CD4-positive, alpha-beta T cell treated with Interferon gamma for 1 hour (primary cell): ENCODE measurements at regions not wholly inside any gene's neighbourhood (a gene's known extent, or its start where the extent isn't known, plus 50 kb on each side); places are given as distances from the start of the nearest gene placed in this dataset.
"Not testable (repeated sequence)": the region's sequence is repeated elsewhere in the genome, so short reads cannot be mapped to it uniquely, and the experiment has no call there.

Source experiments
- DNase-seq: peaks from one replicate; pipeline ENCODE4 v3.0.0-alpha.2; 2020

DNA sequence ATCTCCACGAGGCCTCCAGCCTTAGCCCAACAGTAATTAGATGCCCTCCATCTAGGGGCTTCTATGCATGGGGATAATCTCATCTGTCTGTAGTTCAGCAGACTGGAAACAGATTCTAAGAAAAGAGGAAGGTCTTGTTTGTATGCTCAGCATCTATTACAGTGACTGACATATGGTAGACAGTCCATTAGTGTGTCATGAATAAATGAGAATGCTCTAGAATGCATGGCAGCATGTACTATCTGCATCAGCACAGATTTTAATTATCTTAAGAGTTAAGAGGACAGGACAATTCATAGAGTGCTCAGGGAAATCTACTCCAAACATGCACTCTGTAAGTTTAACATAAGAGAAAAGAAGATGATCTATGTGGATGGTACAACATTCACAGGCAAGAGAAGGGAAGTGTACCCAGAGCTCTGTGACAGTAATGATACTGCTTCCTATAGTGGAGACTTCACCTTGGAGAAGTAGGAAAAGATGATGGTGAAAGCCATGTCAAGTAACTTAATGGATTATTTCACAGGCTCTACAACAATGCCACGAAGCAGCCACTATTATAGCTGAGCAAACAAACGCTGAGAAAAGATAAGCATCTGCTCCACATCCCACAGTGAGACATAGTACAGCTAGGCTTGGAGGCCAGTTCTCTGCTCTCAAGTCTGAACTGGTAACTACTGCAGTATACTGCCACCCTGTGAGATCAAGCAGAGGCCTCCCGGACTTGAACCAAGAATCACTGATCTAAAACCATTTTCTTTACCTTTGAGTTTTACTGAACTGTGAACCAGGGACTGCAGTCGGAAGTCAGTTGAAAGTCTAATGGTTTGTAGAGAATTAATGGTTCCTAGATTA is 309.2 kb upstream of the SPTLC3 start:
- DNase-seq: no peak

DNA sequence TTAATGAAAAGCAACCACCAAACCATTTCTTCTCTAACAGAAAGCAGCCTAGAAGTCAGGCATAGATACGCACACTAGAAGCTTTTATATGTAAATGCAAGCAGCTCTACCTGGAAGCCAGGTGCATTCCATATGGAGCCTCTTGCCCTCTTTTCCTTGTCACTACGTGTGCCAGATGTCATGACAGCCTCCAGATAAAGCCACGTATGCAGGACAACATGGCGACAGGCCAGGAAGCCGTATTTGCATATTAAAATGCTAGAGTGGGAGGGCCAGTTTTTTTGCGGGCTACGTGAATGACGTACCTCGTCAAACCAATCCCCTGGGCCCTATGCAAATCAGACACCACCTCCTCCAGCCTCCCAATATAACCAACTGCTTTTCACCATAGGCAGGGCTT is 308.1 kb upstream of the SPTLC3 start:
- no peak for DNase-seq

DNA sequence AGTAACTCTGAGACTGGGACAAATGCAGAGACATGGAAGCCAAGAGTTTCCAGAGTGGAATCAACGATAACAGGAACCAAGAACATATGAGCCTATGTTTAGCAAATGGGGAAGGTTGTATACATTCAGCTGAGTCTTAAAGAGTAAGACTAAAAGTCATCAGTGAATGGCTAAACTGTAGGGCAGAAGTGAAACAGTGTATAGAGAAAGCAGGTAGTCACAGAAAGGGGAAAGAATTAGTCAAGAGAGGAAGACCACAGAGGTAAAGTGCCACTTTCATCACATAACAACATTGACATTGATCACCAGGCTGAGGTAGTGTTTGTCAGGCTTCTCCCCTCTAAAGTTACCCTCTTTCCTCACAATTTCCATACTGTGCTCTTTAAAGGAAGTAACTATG is 306.5 kb upstream of the SPTLC3 start:
- DNase-seq: no peak

DNA sequence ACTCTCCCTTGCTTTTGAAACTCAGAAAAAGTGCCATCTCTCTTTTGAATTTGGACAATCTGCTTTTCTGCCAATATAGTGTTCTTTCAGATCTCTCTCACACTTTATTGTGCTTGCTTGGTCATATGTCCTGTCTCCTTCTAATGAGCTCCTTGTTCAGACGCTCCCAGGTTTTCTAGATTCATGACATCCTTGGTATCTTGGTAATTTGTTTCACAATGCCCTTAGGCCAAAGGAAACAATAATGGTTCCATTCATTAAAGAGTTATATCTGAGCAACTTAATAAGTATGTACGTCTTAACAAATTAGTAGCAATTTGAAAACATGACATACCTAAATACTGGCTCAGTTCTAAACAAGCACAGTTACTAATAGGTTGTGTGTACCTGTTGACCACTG is 293.4 kb upstream of the SPTLC3 start:
- no peak for DNase-seq

DNA sequence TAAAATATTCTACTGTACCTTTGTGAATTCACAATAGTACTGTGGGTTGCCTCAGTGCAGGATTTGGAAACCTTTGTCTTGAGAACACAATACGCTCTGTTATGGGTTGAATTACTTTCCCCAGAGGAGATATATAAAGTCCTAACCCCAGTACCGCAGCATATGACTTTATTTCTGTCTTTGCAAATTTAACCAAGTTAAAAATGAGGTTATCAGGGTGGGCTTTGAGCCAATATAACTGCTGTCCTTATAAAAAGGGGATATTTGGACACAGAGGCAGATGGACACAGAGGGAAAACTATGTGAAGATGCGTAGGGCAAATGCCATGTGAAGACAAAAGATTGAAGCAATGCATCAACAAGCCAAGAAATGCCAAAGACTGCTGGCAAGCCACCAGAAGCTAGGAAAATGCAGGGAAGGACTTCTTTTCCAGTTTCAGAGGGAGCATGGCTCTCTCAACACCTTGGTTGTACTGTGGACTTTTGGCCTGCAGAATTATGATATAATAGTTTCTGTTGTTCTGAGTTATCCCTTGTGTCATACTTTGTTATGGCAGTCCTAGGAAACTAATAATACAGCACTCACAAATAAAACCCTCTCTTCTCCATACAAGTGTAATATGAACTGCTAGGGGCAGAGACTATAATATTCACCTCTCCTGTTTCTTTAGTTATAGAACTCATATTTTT is 292.6 kb upstream of the SPTLC3 start:
- no peak for DNase-seq

DNA sequence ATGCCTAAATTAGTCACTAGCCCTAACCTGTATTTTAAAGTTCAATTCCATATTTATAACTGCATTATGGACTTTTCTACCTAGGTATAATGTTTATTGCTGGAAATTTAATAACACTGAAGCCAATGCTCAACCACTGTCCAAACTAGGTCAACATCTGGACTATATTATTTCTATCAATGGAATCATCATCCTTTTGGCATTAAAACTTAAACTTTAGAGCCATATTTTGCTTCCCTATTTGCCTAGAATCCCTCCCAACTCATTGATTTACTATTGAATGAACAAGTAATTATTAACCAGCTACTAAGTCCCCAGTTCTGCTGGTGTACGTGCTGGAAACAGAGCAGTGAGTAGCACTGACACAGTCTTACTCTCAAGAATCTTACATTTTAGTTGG is 291.7 kb upstream of the SPTLC3 start:
- DNase-seq: no peak

DNA sequence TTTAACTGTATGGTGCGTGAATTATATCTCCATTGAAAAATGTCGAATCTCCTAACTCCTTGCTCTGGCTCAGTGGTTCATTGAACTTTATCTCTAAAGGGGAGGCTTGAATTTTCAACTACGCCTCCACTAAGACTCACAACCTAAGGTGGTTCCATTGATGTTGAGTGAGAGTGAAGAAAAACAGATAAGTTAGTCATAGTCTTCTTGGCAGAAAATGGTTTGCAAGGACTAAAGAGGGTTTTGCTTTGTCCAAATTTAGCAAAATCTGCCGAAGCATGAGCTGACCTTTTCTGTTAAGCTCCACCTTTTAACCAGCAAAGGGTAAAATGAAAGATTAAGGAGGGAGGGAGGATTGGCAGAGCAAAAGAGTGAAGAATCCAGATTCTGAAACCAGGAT is 290.2 kb upstream of the SPTLC3 start:
- no peak for DNase-seq

DNA sequence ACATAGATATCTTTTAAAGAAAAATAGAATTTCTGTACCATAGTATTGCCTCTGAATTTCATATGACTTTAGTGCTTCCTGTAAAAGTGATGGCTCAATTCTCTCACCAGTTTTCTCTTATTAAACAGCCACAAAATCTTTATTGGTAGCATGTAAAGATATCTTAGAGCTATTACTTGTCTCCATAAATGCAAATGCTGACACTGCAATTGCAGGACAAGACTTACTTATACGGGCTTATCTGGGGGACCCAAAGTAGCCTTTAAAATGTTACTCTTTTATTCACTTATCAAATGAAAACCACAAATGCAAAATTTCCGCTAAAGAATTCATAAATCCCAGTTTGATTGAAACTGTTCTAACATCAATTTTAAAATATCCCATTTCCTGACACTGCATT is 287.1 kb upstream of the SPTLC3 start:
- no peak for DNase-seq

DNA sequence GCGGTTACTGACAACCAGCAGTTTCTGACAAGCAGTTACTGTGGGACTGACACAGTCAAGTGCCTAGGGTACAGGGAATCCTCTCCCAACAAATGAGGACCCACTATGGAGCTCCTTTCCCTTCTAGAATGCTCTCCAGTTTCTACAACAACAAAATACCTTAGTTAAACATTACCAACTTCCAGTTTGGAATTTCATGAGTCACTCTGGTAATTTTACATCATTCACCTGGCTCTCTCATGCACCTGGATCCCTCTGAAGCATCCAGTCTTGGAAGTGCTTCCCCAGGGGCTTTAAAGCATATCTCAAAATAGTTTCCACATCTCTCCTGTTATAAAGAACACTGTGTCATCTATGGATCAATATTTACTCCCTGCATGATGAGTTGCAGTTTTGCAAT is 286.7 kb upstream of the SPTLC3 start:
- no peak for DNase-seq

DNA sequence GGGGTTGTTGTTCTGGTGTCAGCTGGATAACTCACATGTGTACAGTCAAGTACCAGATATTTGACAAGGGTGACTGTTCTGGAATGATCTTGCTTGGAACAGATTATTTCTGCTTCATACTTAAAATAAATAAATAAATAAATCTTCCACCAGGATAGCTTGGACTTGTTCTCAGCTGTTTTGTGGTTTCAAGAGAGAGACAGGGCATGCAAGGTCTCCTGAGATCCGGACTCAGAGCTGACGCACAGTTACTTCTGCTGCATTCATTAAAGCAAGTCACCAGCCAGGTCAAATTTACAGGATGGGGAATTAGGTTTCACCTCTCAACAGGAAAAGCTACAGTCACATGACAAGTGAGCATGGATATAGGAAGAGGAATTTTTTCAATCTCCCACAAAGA is 285.0 kb upstream of the SPTLC3 start:
- no peak for DNase-seq

DNA sequence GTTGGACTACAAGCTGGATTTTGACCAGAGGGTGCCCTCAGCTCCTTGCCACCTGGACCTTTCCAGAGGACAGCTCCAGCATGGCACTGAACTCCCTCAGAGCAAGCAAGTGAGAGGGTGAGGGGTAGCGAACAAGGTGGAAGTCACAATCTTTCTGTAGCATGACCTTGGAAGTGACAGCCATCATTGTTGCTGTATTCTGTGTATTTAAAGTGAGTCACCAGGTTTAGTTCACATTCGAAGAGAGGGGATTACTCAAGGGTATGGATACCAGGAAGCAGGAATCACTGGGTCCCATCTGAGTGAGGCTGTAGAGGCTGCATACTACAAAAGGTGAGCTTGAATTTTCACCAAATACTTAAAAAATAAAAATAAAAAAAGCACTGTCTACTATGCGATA is 280.0 kb upstream of the SPTLC3 start:
- no peak for DNase-seq

DNA sequence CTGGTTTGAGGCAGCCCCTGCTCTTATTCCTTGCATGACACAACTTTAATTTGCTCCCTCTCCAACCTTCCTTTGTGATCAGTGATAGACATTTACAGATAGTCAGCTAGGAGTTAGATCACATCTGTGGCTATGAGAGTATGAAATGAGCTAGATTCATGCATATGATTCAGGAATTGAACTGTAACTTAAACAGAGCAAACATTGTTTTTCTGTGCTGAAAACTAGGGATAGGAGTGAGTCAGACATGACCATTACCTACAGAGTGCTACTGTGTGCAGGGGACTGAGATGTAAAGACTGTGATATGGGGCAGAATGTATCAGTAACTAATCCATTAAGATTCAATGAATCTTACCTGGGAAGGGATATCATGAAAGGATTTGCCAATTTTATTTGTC is 279.4 kb upstream of the SPTLC3 start:
- no peak for DNase-seq

DNA sequence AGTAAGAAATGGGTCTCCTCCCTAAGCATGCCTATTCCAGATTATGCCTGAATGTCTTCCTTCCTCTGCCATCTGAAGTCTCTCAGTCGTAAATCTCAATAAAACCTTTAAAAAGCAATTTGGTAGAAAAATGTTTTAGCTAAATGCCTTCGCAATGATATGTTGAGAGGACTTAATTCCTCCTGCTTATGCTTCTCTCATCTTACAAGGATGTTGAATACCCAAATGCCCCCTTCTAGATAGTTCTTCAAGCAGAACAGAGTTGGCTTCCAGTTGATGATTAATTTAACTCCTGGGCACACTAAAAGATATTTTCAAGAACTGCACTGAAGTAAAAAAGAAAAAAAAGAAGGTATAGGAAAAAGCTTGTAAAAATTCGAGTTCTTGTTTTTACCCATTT is 275.0 kb upstream of the SPTLC3 start:
- DNase-seq: no peak

DNA sequence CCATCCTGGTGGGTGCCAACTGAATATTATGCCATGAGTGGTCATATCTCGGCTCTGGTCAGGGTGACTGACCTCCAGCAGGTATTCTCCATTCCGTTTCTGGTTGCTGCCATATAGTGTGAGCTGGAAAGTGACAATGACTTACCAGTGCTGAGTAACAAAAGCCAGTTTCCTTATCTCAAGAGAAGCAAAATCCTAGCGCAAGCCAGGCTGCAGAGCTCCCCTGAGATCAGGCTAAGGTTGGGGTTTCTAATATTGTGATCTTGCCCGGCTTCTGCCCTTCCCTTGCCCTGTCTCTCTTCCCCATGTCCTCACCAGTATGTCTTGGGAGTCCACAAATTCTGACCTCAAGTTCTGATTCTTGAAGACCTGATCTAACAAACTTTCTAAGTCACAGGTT is 271.3 kb upstream of the SPTLC3 start:
- DNase-seq: no peak

DNA sequence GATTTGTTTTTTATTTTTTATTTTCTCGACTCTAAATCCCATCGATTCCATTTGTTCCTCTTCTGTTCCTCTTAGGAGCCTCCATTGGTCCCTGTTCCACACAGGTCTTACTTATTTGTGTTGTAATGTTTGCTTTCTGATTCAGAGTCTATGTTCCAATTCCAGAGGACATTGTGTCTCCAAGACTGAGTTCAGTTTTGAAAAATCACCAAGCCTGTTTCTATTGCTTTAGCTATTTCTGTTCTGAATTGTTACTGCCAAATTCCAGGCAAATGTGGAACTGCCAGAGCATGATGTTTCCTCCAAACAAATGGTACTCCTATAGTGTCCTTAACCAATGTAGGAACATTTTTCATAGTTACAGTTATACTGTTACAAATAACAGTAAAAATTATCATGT is 270.9 kb upstream of the SPTLC3 start:
- no peak for DNase-seq

DNA sequence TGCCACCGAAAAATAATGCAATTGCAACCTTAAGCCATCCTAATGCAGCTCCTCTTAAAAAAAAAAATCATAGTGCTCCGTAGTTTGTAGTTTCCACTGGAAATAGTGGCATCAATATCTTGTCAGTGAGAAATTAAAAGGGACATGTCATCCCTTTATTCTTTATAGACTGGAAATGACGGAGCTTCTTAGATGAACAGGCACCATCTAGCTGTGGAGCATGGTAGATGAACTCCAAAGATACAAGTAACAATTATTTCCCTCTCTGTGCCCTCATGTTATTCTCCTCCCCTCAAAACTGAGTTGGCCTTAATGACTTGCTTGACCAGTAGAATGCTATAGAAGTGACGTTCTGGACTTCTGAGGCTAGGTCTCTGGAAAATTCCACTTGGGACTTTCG is 268.1 kb upstream of the SPTLC3 start:
- no peak for DNase-seq

DNA sequence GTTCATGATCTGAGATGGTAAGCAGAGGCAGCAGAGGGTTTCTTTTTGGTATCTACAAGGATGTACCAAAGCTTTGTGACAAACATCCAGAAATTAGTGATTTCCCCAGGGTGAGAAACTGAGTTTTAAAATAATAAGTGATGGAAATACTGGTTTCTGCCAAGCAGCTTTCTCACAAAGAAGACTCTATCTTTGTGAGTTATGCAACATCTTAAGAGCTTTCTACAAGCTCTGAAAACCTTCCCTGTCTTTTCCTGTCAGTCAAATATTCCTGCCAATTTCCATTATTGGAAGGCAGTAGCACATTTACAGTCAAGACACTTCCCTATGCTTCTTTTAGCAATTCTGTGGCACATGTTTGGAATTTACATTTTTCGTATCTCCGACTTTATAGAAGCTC is 264.7 kb upstream of the SPTLC3 start:
- DNase-seq: no peak

DNA sequence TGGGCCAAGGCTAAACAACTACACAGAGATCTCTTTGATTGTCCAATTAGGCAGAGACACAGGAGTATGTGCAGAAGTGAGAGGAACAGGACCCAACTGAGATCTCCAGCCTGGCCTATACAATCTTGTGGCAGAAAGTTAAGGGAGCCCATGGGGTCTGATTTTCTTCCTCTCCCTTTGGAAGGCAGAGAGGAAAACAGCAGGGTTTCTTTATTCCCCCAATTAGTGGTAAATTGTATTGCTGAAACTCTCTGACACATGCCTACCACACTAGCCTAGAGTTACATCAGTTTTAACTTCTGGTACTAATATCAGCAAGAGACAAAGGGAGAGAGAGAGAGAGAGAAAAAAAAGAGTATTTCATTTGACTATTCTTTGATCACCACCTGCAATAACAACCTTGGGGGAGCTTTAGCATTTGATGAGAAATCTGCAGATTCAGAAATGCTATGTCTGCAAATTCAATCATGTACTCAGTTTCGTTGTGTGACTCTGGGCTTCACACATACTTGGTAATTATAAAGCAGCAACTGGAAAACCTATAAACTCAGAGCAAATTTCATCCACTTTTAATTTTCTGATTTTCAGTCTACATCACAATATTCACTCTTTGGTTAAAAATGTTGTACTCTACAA is 260.3 kb upstream of the SPTLC3 start:
- DNase-seq: no peak

DNA sequence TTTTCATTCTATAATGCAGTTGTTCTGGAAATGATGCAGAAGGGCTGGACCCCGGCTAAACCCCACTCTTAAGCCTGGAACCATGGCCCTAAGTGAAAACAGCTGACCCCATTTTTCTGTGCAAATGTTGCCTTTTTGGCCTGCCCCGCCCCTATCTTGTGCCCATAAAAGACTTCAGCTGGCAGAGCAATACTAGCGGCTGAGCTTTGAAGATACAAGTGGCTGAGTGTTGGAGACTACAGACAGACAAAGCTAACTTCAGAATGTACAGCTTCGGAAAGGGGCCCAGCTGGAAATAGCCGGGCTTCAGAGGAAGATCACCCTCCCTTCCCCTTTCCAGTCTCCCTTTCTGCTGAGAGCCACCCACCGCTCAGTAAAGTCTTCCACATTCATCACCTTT is 258.6 kb upstream of the SPTLC3 start:
- no peak for DNase-seq

DNA sequence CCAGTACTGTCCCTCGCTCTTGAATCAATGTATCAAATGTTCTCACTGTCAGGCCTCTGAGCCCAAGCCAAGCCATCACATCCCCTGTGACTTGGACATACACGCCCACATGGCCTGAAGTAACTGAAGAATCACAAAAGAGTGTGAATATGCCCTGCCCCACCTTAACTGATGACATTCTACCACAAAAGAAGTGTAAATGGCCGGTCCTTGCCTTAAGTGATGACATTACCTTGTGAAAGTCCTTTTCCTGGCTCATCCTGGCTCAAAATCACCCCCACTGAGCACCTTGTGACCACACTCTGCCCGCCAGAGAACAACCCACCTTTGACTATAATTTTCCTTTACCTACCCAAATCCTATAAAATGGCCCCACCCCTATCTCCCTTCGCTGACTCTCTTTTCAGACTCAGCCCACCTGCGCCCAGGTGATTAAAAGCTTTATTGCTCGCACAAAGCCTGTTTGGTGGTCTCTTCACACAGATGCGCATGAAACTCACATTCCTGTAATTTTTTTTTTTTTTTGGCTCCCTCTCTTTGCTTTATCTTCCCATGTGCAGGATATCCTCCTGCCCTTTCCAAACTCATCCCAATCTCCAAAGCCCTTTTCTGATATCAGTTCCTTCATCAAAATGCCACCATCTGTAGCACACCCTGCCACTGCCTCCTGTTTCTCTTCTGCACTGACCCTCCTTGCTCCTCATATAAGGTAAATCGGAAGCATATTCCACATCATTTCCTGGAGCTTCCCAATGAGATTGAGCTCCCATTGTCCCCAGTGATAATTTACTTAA is 255.7 kb upstream of the SPTLC3 start:
- not testable (repeated sequence) for DNase-seq

DNA sequence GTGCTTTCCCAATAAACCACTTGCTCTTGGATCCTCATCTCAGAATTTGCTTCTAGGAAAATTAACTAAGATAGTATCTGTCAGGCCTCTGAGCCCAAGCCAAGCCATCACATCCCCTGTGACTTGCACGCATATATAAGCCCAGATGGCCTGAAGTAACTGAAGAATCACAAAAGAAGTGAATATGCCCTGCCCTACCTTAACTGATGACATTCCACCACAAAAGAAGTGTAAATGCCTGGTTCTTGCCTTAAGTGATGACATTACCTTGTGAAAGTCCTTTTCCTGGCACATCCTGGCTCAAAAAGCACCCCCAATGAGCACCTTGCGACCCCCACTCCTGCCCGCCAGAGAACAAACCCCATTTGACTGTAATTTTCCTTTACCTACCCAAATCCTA is 255.0 kb upstream of the SPTLC3 start:
- not testable (repeated sequence) for DNase-seq

DNA sequence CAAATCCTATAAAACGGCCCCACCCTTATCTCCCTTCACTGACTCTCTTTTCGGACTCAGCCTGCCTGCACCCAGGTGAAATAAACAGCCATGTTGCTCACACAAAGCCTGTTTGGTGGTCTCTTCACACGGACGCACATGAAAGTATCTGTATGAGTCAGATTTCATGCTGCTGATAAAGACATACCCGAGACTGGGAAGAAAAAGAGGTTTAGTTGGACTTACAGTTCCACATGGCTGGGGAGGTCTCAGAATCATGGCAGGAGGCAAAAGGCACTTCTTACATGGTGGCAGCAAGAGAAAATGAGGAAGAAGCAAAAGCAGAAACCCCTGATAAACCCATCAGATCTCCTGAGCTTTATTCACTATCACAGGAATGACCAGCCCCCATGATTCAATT is 249.3 kb upstream of the SPTLC3 start:
- DNase-seq: not testable (repeated sequence)

DNA sequence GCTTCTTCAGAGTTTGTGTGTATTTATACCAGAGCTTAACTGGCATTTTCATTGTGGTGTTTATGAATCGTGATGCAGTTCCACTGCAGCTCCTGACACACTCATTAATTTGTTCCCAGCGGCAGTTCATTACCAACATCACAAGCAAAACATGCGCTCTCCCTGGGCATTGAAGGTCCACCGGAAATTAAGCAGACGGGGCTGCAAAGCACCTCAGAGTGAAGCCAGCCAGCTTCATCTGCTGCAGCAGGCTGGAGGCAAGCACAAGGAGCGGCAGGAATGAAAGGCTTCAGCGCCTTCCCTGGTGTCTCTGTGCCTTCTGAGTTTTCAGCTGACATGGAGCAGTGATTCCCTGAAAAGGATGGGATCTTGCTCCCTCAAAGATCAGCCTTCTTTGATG is 246.0 kb upstream of the SPTLC3 start:
- DNase-seq: no peak
